Body of pancreas (tissue), 4 donors: ENCODE measurements at regions not wholly inside any gene's neighbourhood (a gene's known extent, or its start where the extent isn't known, plus 50 kb on each side); places are given as distances from the start of the nearest gene placed in this dataset.

Experiments used
- POLR2A ChIP-seq, 3 donors: fragments of 450-650 bp; IDR thresholded peaks; one replicate each; pipeline ENCODE4 v1.6.1; 2016; ENCODE audit warnings: antibody characterized with exemption in 3 of 3, mild to moderate bottlenecking in 2 of 3
- TF ChIP-seq, protein P1 (sequence below), 7 experiments: fragments of 450-650 bp in 4 of 7; fragments of 200-600 bp in 3 of 7; sonication (generic) in 3 of 7; IDR thresholded peaks; one replicate each; pipeline ENCODE4 v1.5.1; 2016 to 2019; ENCODE audit warnings: antibody characterized with exemption in 7 of 7

DNA sequence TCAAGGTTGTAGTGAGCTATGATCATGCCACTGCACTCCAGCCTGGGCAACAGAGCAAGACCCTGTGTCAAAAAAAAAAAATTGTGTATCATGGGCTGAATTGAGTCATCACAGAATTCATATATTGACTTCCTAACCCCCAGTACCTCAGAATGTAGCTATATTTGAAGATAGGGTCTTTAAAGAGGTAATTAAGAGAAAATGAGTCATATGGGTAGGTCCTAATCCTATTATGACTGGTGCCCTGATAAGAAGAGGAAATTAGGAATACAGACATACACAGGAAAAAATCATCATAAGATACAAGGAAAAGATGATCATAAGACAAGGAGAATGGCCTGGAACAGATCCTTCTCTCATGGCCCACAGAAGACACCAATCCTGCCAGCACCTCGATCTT is 466.4 kb upstream of the ACVR2A start:
- TF ChIP-seq, protein P1, sequence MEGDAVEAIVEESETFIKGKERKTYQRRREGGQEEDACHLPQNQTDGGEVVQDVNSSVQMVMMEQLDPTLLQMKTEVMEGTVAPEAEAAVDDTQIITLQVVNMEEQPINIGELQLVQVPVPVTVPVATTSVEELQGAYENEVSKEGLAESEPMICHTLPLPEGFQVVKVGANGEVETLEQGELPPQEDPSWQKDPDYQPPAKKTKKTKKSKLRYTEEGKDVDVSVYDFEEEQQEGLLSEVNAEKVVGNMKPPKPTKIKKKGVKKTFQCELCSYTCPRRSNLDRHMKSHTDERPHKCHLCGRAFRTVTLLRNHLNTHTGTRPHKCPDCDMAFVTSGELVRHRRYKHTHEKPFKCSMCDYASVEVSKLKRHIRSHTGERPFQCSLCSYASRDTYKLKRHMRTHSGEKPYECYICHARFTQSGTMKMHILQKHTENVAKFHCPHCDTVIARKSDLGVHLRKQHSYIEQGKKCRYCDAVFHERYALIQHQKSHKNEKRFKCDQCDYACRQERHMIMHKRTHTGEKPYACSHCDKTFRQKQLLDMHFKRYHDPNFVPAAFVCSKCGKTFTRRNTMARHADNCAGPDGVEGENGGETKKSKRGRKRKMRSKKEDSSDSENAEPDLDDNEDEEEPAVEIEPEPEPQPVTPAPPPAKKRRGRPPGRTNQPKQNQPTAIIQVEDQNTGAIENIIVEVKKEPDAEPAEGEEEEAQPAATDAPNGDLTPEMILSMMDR (IDR thresholded peaks at IDR 0.05): no peak
- no peak for TF ChIP-seq POLR2A (IDR thresholded peaks at IDR 0.05)
